Transverse colon (tissue), 3 donors: ENCODE measurements at regions not wholly inside any gene's neighbourhood (a gene's known extent, or its start where the extent isn't known, plus 50 kb on each side); places are given as distances from the start of the nearest gene placed in this dataset.

Experiments used
- POLR2A ChIP-seq: fragments of 450-650 bp; IDR thresholded peaks from one replicate; pipeline ENCODE4 v1.6.1; 2016; ENCODE audit warnings: antibody characterized with exemption, mild to moderate bottlenecking, moderate library complexity
- TF ChIP-seq, protein P1 (sequence below), 5 experiments: fragments of 200-600 bp in 3 of 5; fragments of 450-650 bp in 2 of 5; sonication (generic) in 3 of 5; IDR thresholded peaks; 1 replicate in 2 of 5; 2 replicates in 3 of 5; pipeline ENCODE4 v1.5.1; 2016 to 2017; ENCODE audit warnings: antibody characterized with exemption in 5 of 5, inconsistent platforms in 3 of 5, mild to moderate bottlenecking in 2 of 5, moderate library complexity in 1 of 5

DNA sequence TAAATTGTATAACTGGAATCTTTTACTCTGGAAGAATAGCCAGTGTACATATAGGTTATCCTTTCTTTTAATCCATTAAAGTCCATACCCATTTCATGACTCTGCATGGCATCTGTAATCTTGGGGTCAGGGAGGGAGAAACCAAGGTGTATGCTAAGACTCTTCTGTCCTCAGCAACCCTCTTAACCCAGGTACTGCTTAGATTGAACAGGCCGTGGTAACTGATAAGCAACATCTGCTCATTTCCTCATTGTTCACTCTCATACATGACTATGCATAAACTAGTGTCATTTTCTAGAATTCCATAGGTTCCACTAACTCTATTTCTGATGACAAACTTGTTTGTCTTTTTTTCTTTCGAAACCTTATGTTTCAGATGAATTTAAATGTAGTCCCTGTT lies 69.3 kb upstream of the IFNE start:
- TF ChIP-seq, protein P1, sequence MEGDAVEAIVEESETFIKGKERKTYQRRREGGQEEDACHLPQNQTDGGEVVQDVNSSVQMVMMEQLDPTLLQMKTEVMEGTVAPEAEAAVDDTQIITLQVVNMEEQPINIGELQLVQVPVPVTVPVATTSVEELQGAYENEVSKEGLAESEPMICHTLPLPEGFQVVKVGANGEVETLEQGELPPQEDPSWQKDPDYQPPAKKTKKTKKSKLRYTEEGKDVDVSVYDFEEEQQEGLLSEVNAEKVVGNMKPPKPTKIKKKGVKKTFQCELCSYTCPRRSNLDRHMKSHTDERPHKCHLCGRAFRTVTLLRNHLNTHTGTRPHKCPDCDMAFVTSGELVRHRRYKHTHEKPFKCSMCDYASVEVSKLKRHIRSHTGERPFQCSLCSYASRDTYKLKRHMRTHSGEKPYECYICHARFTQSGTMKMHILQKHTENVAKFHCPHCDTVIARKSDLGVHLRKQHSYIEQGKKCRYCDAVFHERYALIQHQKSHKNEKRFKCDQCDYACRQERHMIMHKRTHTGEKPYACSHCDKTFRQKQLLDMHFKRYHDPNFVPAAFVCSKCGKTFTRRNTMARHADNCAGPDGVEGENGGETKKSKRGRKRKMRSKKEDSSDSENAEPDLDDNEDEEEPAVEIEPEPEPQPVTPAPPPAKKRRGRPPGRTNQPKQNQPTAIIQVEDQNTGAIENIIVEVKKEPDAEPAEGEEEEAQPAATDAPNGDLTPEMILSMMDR (IDR thresholded peaks at IDR 0.05) = no peak
- TF ChIP-seq POLR2A = no peak
